Esophagus muscularis mucosa (tissue), 4 donors: ENCODE measurements at regions not wholly inside any gene's neighbourhood (a gene's known extent, or its start where the extent isn't known, plus 50 kb on each side); places are given as distances from the start of the nearest gene placed in this dataset.

Source experiments
- DNase-seq: peaks from one replicate; pipeline ENCODE4 v3.0.0-alpha.2; 2017; ENCODE audit errors: extremely low spot score
- H3K27ac ChIP-seq, 4 donors: fragments of 200-600 bp; sonication (generic); replicated peaks in 1 of 4; 1 replicate in 3 of 4; 2 replicates in 1 of 4; pipeline ENCODE4 v1.5.1; 2016 to 2019; ENCODE audit warnings: mild to moderate bottlenecking in 1 of 4
- H3K27me3 ChIP-seq, 4 donors: fragments of 200-600 bp; sonication (generic); one replicate each; pipeline versions ENCODE4 v1.5.1 to v1.6.0; 2016 to 2019
- H3K36me3 ChIP-seq, 4 donors: fragments of 200-600 bp; sonication (generic); one replicate each; pipeline ENCODE4 v1.5.1; 2016 to 2019
- H3K4me1 ChIP-seq, 4 donors: fragments of 200-600 bp; sonication (generic); one replicate each; pipeline ENCODE4 v1.5.1; 2016 to 2019
- H3K4me3 ChIP-seq, 4 donors: fragments of 200-600 bp; sonication (generic); 1 replicate in 2 of 4; 2 replicates in 2 of 4; pipeline ENCODE4 v1.5.1; 2016 to 2019; ENCODE audit warnings: mild to moderate bottlenecking in 4 of 4, moderate library complexity in 1 of 4
- H3K9me3 ChIP-seq, 4 donors: fragments of 200-600 bp; sonication (generic); 1 replicate in 3 of 4; 2 replicates in 1 of 4; pipeline ENCODE4 v1.5.1; 2016 to 2019
- EP300 ChIP-seq: sonication (generic); formaldehyde crosslinking; IDR thresholded peaks from one replicate; pipeline ENCODE4 v1.6.1; 2017; ENCODE audit warnings: antibody characterized with exemption
- POLR2A ChIP-seq: fragments of 450-650 bp; IDR thresholded peaks from one replicate; pipeline ENCODE4 v1.6.1; 2017; ENCODE audit warnings: antibody characterized with exemption, moderate library complexity, mild to moderate bottlenecking, low read depth
- POLR2AphosphoS5 ChIP-seq, 2 donors: sonication (generic); formaldehyde crosslinking; IDR thresholded peaks; one replicate each; pipeline ENCODE4 v1.6.1; 2017; ENCODE audit warnings: antibody characterized with exemption in 2 of 2
- WGBS: methylation state at CpG from one replicate; pipeline ENCODE4 v1.1.5; 2018; 5-methylcytosine and 5-hydroxymethylcytosine counted together
- intact Hi-C: fragments of 100-400 bp; cut with DNase I; formaldehyde crosslinking; loops from one replicate; pipeline ENCODE4 v1.15.1; 2023
- TF ChIP-seq, protein P1 (sequence below), 3 experiments: fragments of 200-600 bp in 2 of 3; fragments of 450-650 bp in 1 of 3; sonication (generic) in 2 of 3; IDR thresholded peaks; one replicate each; pipeline ENCODE4 v1.5.1; 2017 to 2019; ENCODE audit warnings: antibody characterized with exemption in 3 of 3, mild to moderate bottlenecking in 2 of 3, moderate library complexity in 1 of 3

DNA sequence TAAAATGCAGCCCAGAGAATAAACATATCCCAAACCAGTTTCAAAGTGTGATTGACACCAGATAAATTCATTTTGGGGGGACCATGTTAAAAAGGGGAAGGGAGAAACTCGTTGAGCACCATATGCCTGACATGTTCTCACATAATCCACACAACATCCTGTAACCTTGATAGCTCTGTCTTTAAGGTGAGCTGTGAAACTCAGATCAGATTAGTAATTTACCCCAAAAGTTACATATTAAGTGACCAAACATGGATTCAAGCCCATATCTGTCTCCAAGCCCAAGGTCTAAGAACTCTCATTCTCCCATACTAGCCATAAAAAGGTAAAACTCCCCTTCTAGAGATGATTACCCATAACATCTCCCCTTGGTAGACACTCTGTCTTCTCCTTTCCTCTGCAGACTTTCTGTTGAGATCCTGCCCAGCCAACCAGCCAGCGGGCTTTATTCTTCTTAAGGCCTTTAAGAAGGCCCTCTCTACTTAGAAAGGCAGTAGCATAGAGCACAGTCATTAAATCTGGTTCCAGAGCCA, 150.7 kb downstream of the CCDC34 start:
- intact Hi-C loops, result no loop called here
- Histone ChIP-seq H3K4me3 (no peak overlapping the region), H3K27ac (no peak overlapping the region), H3K36me3 (no peaks in the 10 kb centered on the region), H3K9me3 (no peaks in the 10 kb centered on the region), H3K4me1 (peaks cover 26 to 36% (median 30%) of the 10 kb centered on the region in 4 donors), H3K27me3 (no peaks in the 10 kb centered on the region)
- WGBS, result 90% methylated on average over 2 of the region's 2 CpGs
- no peak for TF ChIP-seq POLR2AphosphoS5 (IDR thresholded peaks at IDR 0.05)
- no peak for TF ChIP-seq POLR2A
- TF ChIP-seq, protein P1, sequence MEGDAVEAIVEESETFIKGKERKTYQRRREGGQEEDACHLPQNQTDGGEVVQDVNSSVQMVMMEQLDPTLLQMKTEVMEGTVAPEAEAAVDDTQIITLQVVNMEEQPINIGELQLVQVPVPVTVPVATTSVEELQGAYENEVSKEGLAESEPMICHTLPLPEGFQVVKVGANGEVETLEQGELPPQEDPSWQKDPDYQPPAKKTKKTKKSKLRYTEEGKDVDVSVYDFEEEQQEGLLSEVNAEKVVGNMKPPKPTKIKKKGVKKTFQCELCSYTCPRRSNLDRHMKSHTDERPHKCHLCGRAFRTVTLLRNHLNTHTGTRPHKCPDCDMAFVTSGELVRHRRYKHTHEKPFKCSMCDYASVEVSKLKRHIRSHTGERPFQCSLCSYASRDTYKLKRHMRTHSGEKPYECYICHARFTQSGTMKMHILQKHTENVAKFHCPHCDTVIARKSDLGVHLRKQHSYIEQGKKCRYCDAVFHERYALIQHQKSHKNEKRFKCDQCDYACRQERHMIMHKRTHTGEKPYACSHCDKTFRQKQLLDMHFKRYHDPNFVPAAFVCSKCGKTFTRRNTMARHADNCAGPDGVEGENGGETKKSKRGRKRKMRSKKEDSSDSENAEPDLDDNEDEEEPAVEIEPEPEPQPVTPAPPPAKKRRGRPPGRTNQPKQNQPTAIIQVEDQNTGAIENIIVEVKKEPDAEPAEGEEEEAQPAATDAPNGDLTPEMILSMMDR (IDR thresholded peaks at IDR 0.05), result no peak
- no peak for TF ChIP-seq EP300
- DNase-seq, result no peak

DNA sequence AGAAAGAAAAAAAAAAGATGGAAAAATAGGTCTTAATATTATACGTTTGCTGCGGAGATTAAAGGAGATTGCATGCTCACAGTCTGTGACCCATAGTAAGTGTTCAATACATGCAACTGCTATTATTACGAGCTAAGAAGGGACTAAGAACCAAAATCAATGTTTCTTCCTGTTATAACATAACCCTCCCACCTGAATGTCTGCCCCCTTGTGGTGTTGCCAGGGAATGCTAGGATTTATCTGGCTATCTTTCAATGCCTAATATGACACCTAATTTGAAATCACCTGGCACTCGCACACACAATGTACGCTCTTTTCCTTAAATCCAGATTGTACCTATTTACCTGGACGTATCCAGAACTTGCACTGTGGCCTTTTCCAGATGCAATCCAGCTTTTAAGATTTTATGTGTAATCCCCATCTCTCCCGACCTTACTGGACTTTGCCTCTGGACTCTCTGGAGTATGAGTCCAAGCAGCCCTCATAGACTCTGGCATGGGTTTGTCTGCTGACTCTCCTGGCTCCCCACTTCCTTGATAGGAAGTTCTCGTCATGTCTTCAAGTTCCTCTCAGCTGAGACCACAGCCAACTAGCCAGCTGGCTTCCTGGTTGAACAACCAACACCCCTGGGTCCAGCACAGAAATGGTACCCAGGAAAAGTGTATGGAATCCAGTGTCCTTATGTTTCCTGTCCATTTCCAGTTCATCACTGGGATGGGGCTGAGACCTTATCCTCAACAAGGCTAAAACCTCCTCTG, 151.5 kb downstream of the CCDC34 start:
- TF ChIP-seq, protein P1 (IDR thresholded peaks at IDR 0.05), result peak in 1 of 3 experiments; percentile 25
- no peak for TF ChIP-seq POLR2AphosphoS5 (IDR thresholded peaks at IDR 0.05)
- H3K36me3 ChIP-seq, result no peaks in the 10 kb centered on the region
- no peaks in the 10 kb centered on the region for H3K9me3 ChIP-seq
- peaks cover 18 to 29% (median 22%) of the 10 kb centered on the region in 4 donors for H3K4me1 ChIP-seq
- no peak for DNase-seq
- no peak overlapping the region for H3K4me3 ChIP-seq
- H3K27ac ChIP-seq, result no peak overlapping the region
- WGBS, result 88% methylated on average over 8 of the region's 8 CpGs
- intact Hi-C loops, result no loop called here
- no peaks in the 10 kb centered on the region for H3K27me3 ChIP-seq

DNA sequence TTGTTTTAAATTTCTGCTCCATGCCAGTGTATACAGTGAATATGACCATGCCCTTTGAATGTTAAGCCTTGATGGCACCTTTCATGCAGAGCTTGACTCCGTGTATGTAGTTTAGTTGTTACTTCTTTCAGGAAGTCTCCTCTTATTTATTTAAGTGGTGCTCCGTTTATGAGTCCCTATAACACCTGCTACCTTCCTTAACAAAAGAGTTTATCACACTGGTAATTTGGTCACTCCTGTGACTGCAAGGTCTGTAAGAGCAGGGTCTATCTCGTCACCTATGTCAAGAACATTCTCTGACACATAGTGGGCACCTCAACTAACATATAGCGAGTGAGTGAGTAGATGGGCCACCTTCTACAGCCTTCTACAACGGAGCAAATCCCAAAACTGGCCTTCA, 152.5 kb downstream of the CCDC34 start:
- H3K4me1 ChIP-seq, result peaks cover 10 to 18% (median 13%) of the 10 kb centered on the region in 4 donors
- no peaks in the 10 kb centered on the region for H3K27me3 ChIP-seq
- H3K4me3 ChIP-seq, result no peak overlapping the region
- DNase-seq, result no peak
- whole genome bisulfite sequencing, result 73% methylated on average over 5 of the region's 5 CpGs
- H3K36me3 ChIP-seq, result no peaks in the 10 kb centered on the region
- no peak overlapping the region for H3K27ac ChIP-seq
- intact Hi-C loops, result no loop called here
- no peaks in the 10 kb centered on the region for H3K9me3 ChIP-seq
- TF ChIP-seq, protein P1 (IDR thresholded peaks at IDR 0.05), result no peak
- TF ChIP-seq EP300, result no peak
- TF ChIP-seq POLR2AphosphoS5 (IDR thresholded peaks at IDR 0.05), result no peak
- no peak for TF ChIP-seq POLR2A

DNA sequence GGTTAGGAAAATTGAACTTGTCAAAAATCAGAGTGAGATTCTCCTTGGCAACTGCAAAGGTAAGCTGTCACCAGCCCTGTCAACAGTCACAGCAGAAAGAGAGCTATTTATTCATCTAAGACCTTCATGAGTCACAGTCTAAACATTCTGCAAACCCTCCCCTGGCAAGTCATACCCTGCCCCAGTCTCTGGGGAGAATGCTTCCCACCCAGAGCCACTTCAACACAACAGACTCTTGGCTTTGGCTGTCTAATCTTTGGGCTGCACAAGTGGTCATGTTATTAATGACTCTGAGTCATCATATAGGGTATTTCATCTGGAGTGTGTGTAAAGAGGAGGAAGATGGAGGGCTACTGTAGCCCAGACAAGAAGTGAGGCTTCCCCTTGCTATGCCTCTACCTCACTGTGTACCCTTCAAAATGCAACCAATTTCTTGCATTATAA, 153.4 kb downstream of the CCDC34 start:
- TF ChIP-seq, protein P1 (IDR thresholded peaks at IDR 0.05), result no peak
- TF ChIP-seq POLR2A (no peak), POLR2AphosphoS5 (IDR thresholded peaks at IDR 0.05) (no peak), EP300 (no peak)
- intact Hi-C loops, result no loop called here
- Histone ChIP-seq H3K4me3 (no peak overlapping the region), H3K4me1 (peaks cover 8 to 14% (median 11%) of the 10 kb centered on the region in 4 donors), H3K27ac (no peak overlapping the region), H3K36me3 (no peaks in the 10 kb centered on the region), H3K27me3 (no peaks in the 10 kb centered on the region), H3K9me3 (no peaks in the 10 kb centered on the region)
- DNase-seq, result no peak

DNA sequence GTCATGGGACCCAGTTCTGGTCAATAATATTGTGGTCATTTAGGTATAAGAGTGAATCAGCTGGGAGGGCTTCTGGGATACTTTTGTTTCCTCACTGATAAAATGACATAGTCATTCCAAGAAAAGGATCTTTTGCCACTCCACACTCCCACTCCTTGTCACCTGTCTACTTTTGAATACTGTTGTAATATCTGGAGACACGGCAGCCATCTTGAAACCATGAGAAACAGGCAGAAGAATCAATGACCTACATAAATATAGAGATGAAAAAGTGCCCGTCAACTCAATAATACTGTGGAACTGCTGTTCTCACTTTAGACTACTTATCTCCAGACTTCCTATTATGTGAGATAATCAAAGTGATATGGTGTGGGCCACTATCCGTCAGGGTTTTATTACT, 154.2 kb downstream of the CCDC34 start:
- intact Hi-C loops, result no loop called here
- Histone ChIP-seq H3K27ac (no peak overlapping the region), H3K4me1 (peaks cover 8 to 14% (median 11%) of the 10 kb centered on the region in 4 donors), H3K36me3 (no peaks in the 10 kb centered on the region), H3K9me3 (no peaks in the 10 kb centered on the region), H3K27me3 (no peaks in the 10 kb centered on the region), H3K4me3 (no peak overlapping the region)
- TF ChIP-seq POLR2A (no peak), POLR2AphosphoS5 (IDR thresholded peaks at IDR 0.05) (no peak), EP300 (no peak)
- TF ChIP-seq, protein P1 (IDR thresholded peaks at IDR 0.05), result no peak
- 95% methylated on average over 3 of the region's 3 CpGs for WGBS
- no peak for DNase-seq
